GM23338 (cell line): ENCODE measurements at regions not wholly inside any gene's neighbourhood (a gene's known extent, or its start where the extent isn't known, plus 50 kb on each side); places are given as distances from the start of the nearest gene placed in this dataset.

Experiments used
- EZH2phosphoT487 ChIP-seq: fragments of 200-600 bp; sonication (generic); IDR thresholded peaks from one replicate; pipeline ENCODE4 v1.8.1; 2018; ENCODE audit warnings: antibody characterized with exemption; ENCODE audit not compliant: unreplicated experiment
- POLR2AphosphoS5 ChIP-seq: IDR thresholded peaks from 2 replicates; pipeline ENCODE4 v1.6.1; 2016; ENCODE audit warnings: antibody characterized with exemption, low read depth
- REST ChIP-seq: IDR thresholded peaks from one replicate; pipeline ENCODE4 v1.6.1; 2018; ENCODE audit warnings: antibody characterized with exemption; ENCODE audit not compliant: unreplicated experiment
- ZNF114 ChIP-seq: fragments of 250-450 bp; sonication (Bioruptor Pico); IDR thresholded peaks from 2 replicates; pipeline ENCODE4 v1.5.0; 2020; ENCODE audit warnings: mild to moderate bottlenecking, moderate library complexity
- TF ChIP-seq, protein P1 (sequence below): fragments of 250-450 bp; sonication (Bioruptor Pico); IDR thresholded peaks from 2 replicates; pipeline ENCODE4 v1.5.0; 2020; ENCODE audit warnings: mild to moderate bottlenecking, moderate library complexity
- TF ChIP-seq, protein P2 (sequence below): IDR thresholded peaks from 2 replicates; pipeline ENCODE4 v1.6.1; 2016; ENCODE audit warnings: antibody characterized with exemption

DNA sequence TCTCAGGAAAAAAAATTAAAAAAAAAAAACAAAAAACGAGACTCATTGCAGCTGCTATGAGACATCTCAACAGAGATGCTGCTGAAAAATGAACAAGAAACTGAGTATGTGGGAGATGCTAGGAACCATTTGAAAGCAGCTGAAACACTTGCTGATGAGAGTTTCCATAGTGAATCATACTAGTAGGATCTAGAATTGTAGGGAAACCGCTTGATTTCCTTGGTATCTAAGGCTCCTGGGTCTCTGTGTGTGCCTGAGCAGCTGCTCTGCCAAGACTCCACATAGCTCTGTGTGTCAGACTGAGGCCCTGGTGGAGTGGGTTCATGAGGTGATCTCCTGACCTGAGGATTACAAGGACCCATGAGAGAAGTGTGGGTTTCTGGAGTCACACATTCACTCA is 313.4 kb upstream of the NECTIN3 start (continued):
- TF ChIP-seq, protein P1, sequence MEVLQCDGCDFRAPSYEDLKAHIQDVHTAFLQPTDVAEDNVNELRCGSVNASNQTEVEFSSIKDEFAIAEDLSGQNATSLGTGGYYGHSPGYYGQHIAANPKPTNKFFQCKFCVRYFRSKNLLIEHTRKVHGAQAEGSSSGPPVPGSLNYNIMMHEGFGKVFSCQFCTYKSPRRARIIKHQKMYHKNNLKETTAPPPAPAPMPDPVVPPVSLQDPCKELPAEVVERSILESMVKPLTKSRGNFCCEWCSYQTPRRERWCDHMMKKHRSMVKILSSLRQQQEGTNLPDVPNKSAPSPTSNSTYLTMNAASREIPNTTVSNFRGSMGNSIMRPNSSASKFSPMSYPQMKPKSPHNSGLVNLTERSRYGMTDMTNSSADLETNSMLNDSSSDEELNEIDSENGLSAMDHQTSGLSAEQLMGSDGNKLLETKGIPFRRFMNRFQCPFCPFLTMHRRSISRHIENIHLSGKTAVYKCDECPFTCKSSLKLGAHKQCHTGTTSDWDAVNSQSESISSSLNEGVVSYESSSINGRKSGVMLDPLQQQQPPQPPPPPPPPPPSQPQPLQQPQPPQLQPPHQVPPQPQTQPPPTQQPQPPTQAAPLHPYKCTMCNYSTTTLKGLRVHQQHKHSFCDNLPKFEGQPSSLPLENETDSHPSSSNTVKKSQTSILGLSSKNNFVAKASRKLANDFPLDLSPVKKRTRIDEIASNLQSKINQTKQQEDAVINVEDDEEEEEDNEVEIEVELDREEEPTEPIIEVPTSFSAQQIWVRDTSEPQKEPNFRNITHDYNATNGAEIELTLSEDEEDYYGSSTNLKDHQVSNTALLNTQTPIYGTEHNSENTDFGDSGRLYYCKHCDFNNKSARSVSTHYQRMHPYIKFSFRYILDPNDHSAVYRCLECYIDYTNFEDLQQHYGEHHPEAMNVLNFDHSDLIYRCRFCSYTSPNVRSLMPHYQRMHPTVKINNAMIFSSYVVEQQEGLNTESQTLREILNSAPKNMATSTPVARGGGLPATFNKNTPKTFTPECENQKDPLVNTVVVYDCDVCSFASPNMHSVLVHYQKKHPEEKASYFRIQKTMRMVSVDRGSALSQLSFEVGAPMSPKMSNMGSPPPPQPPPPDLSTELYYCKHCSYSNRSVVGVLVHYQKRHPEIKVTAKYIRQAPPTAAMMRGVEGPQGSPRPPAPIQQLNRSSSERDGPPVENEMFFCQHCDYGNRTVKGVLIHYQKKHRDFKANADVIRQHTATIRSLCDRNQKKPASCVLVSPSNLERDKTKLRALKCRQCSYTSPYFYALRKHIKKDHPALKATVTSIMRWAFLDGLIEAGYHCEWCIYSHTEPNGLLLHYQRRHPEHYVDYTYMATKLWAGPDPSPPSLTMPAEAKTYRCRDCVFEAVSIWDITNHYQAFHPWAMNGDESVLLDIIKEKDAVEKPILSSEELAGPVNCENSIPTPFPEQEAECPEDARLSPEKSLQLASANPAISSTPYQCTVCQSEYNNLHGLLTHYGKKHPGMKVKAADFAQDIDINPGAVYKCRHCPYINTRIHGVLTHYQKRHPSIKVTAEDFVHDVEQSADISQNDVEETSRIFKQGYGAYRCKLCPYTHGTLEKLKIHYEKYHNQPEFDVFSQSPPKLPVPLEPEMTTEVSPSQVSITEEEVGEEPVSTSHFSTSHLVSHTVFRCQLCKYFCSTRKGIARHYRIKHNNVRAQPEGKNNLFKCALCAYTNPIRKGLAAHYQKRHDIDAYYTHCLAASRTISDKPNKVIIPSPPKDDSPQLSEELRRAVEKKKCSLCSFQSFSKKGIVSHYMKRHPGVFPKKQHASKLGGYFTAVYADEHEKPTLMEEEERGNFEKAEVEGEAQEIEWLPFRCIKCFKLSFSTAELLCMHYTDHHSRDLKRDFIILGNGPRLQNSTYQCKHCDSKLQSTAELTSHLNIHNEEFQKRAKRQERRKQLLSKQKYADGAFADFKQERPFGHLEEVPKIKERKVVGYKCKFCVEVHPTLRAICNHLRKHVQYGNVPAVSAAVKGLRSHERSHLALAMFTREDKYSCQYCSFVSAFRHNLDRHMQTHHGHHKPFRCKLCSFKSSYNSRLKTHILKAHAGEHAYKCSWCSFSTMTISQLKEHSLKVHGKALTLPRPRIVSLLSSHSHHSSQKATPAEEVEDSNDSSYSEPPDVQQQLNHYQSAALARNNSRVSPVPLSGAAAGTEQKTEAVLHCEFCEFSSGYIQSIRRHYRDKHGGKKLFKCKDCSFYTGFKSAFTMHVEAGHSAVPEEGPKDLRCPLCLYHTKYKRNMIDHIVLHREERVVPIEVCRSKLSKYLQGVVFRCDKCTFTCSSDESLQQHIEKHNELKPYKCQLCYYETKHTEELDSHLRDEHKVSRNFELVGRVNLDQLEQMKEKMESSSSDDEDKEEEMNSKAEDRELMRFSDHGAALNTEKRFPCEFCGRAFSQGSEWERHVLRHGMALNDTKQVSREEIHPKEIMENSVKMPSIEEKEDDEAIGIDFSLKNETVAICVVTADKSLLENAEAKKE (CRISPR knock-in tag): no peak
- TF ChIP-seq EZH2phosphoT487 (no peak), ZNF114 (CRISPR knock-in tag) (no peak), REST (no peak), POLR2AphosphoS5 (no peak)
- TF ChIP-seq, protein P2, sequence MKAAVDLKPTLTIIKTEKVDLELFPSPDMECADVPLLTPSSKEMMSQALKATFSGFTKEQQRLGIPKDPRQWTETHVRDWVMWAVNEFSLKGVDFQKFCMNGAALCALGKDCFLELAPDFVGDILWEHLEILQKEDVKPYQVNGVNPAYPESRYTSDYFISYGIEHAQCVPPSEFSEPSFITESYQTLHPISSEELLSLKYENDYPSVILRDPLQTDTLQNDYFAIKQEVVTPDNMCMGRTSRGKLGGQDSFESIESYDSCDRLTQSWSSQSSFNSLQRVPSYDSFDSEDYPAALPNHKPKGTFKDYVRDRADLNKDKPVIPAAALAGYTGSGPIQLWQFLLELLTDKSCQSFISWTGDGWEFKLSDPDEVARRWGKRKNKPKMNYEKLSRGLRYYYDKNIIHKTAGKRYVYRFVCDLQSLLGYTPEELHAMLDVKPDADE: no peak
